ENCODE measurements at regions not wholly inside any gene's neighbourhood (a gene's known extent, or its start where the extent isn't known, plus 50 kb on each side); places are given as distances from the start of the nearest gene placed in this dataset.

DNA sequence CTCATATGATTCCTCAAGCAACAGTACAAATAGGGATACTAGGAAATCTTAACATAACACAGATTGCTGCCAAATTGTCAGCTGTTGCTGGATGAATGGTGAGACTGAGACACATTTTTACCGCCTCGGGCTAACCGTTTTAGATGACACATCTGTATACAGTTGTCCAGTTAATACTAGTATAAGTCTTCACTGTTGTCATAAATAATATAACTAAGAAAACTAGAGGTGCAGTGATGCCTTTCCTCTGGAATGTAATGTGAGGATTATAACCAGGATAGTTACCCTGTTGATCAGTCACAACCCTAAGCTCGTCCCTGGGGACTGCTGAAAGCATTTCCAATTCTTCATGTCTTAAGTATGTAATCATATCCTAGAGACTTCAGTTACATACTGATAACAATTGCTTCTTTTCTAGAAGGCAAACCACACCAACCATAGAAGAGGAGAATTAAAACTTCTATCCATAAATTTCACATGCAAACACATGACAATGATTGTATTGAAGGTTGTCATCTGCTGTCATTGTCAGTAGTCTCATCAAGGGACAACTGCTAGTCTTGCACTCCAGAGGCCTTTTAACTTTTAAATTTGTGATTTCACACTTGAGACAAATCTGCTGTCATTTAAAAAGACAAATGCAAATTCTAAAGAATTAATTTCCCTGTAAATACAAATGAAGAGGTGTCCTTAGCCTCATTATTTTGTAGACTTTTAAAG is 100.4 kb upstream of the SEMA3D start:
- H3K27ac ChIP-seq = no peak overlapping the region
- H3K36me3 ChIP-seq = no peaks in the 10 kb centered on the region
- no peak overlapping the region for H3K4me3 ChIP-seq (ENCODE audit: low read depth, low read length)
- no peaks in the 10 kb centered on the region for H3K9me3 ChIP-seq (ENCODE audit: severe bottlenecking)
- TF ChIP-seq CTCF (IDR thresholded peaks at IDR 0.05; ENCODE audit: low read depth, low read length) = no peak
- H3K27me3 ChIP-seq (ENCODE audit: insufficient read depth, low read depth, severe bottlenecking) = no peaks in the 10 kb centered on the region
- DNase-seq = no peak

GRCh38 chr7:85286446-85286845 is 99.6 kb upstream of the SEMA3D start:
- Histone ChIP-seq H3K36me3 (no peaks in the 10 kb centered on the region), H3K4me3 (ENCODE audit: low read depth, low read length) (no peak overlapping the region), H3K27me3 (ENCODE audit: insufficient read depth, low read depth, severe bottlenecking) (no peaks in the 10 kb centered on the region), H3K27ac (no peak overlapping the region), H3K9me3 (ENCODE audit: severe bottlenecking) (no peaks in the 10 kb centered on the region)
- TF ChIP-seq CTCF (IDR thresholded peaks at IDR 0.05; ENCODE audit: low read depth, low read length) = no peak
- no peak for DNase-seq

DNA sequence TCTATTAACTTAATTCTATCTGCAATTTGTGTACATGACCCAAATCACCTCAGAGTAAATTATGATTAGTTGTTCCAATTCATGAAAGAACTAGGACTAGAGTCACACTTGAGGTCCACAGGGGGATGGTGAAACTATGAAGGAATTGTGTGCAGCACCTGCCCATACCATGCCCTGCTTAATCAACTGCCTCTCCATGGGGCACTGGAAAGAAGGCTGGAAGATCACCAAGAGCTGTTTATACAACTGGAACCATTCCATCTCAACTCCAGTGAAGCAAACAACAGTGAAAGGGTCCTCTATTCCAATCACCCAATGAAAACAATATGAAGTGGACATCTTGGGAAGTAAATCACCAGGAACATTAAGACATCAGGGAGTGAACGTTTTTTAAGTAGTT is 98.7 kb upstream of the SEMA3D start:
- Histone ChIP-seq H3K4me3 (ENCODE audit: low read depth, low read length) (no peak overlapping the region), H3K36me3 (no peaks in the 10 kb centered on the region), H3K27ac (no peak overlapping the region), H3K27me3 (ENCODE audit: insufficient read depth, low read depth, severe bottlenecking) (no peaks in the 10 kb centered on the region), H3K9me3 (ENCODE audit: severe bottlenecking) (no peaks in the 10 kb centered on the region)
- no peak for TF ChIP-seq CTCF (IDR thresholded peaks at IDR 0.05; ENCODE audit: low read depth, low read length)
- no peak for DNase-seq

DNA sequence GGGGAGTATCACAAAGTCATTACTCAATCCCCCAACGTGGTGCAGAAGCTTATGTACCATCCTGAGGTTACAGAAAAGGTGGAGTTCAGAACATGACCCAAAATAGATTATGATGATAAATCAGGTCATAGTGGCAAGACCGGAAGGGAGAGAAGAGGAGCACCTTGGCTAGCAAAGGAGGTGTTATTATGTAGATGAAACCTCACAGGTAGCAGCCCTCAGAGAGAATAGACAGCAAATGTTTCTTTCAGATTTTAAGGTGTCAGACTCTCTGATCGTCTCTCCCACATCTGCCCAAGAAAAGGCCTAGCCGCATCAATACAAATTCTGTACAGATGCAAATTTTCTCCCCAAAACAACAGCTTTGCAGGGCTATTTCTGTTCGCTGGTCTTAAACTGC is 88.3 kb upstream of the SEMA3D start:
- no peak for DNase-seq

DNA sequence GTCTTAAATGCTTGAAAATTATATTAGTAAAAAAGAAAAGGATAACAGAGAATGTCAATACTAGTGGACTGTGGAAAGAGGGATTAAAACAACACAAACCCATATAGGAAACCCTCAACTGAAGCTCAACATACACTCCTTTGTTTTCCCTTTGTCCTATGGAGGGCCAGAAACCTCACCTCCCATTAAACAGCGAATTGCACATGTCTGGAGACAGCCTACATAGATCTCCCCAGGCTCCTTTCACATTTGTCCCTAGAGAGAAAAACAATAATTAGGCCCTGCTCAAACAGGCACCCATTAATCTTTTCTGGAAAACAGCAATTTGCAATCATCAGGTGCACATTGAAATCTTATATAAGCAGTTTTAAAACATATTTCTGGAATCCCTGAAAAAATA is 87.6 kb upstream of the SEMA3D start:
- no peak for DNase-seq
- no peak for TF ChIP-seq CTCF (IDR thresholded peaks at IDR 0.05; ENCODE audit: low read depth, low read length)
- H3K27me3 ChIP-seq (ENCODE audit: insufficient read depth, low read depth, severe bottlenecking) = no peaks in the 10 kb centered on the region
- no peaks in the 10 kb centered on the region for H3K36me3 ChIP-seq
- no peak overlapping the region for H3K27ac ChIP-seq
- H3K9me3 ChIP-seq (ENCODE audit: severe bottlenecking) = no peaks in the 10 kb centered on the region
- no peak overlapping the region for H3K4me3 ChIP-seq (ENCODE audit: low read depth, low read length)

More for the DNA sequence above, 88.3 kb upstream of the SEMA3D start:
- no peaks in the 10 kb centered on the region for H3K9me3 ChIP-seq (ENCODE audit: severe bottlenecking)
- no peaks in the 10 kb centered on the region for H3K27me3 ChIP-seq (ENCODE audit: insufficient read depth, low read depth, severe bottlenecking)
- no peak overlapping the region for H3K4me3 ChIP-seq (ENCODE audit: low read depth, low read length)
- no peak for TF ChIP-seq CTCF (IDR thresholded peaks at IDR 0.05; ENCODE audit: low read depth, low read length)
- H3K27ac ChIP-seq = no peak overlapping the region
- no peaks in the 10 kb centered on the region for H3K36me3 ChIP-seq

DNA sequence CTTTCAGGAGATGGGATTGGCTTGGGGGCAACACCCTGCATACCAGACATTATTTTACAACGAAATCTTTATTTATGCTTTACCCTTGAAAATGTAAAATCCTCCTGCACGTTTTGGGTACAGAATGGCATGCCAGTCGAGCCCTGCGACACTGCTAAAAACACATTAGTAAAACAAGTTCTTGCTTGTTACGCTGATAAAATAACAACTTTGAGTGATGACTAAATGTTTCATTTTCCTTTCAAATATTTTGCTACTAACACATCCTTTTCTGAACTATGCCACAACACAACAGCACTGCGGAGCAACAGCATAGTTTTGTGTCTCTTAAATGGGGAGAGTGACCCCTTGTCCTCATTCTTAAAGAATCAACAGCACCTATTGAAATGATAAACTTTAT is 76.0 kb upstream of the SEMA3D start:
- no peak overlapping the region for H3K4me3 ChIP-seq (ENCODE audit: low read depth, low read length)
- no peaks in the 10 kb centered on the region for H3K36me3 ChIP-seq
- no peaks in the 10 kb centered on the region for H3K27me3 ChIP-seq (ENCODE audit: insufficient read depth, low read depth, severe bottlenecking)
- DNase-seq = no peak
- H3K9me3 ChIP-seq (ENCODE audit: severe bottlenecking) = no peaks in the 10 kb centered on the region
- no peak overlapping the region for H3K27ac ChIP-seq
- no peak for TF ChIP-seq CTCF (IDR thresholded peaks at IDR 0.05; ENCODE audit: low read depth, low read length)
